Neuronal stem cell (in vitro differentiated cells): ENCODE measurements at regions not wholly inside any gene's neighbourhood (a gene's known extent, or its start where the extent isn't known, plus 50 kb on each side); places are given as distances from the start of the nearest gene placed in this dataset.
"Not testable (repeated sequence)": the region's sequence is repeated elsewhere in the genome, so short reads cannot be mapped to it uniquely, and the experiment has no call there.

Source experiments
- DNase-seq: peaks from one replicate; pipeline ENCODE4 v3.0.0-alpha.2; 2013; ENCODE audit warnings: low spot score
- H2AFZ ChIP-seq: one replicate; pipeline ENCODE4 v1.6.1; 2013; ENCODE audit warnings: mild to moderate bottlenecking, low read length, inconsistent platforms
- H2AK5ac ChIP-seq: 2 replicates; pipeline ENCODE4 v1.6.1; 2013; ENCODE audit warnings: low read depth, mild to moderate bottlenecking, inconsistent platforms, low read length, moderate library complexity, mixed read lengths
- H2BK120ac ChIP-seq: 2 replicates; pipeline ENCODE4 v1.6.1; 2013; ENCODE audit warnings: low read depth, mild to moderate bottlenecking, inconsistent platforms, low read length, moderate library complexity, mixed read lengths
- H2BK12ac ChIP-seq: one replicate; pipeline ENCODE4 v1.6.1; 2013; ENCODE audit warnings: low read length, inconsistent platforms
- H2BK15ac ChIP-seq: 2 replicates; pipeline ENCODE4 v1.6.1; 2013; ENCODE audit warnings: mild to moderate bottlenecking, low read length, inconsistent platforms, mixed read lengths
- H2BK5ac ChIP-seq: one replicate; pipeline ENCODE4 v1.6.1; 2013; ENCODE audit warnings: inconsistent platforms, mild to moderate bottlenecking, low read length, moderate library complexity
- H3K14ac ChIP-seq: one replicate; pipeline ENCODE4 v1.6.1; 2013; ENCODE audit warnings: low read length, inconsistent platforms
- H3K18ac ChIP-seq: 2 replicates; pipeline ENCODE4 v1.6.1; 2013; ENCODE audit warnings: low read length, inconsistent platforms
- H3K23ac ChIP-seq: 2 replicates; pipeline ENCODE4 v1.6.1; 2013; ENCODE audit warnings: low read depth, mild to moderate bottlenecking, mixed read lengths, low read length, inconsistent platforms; ENCODE audit not compliant: poor library complexity
- H3K27ac ChIP-seq: replicated peaks from 3 replicates; pipeline ENCODE4 v1.5.1; 2013; ENCODE audit warnings: low read length, inconsistent platforms
- H3K27me3 ChIP-seq, 3 experiments: 2 replicates each; pipeline ENCODE4 v1.6.1; 2013; ENCODE audit warnings: low read length in 3 of 3, mild to moderate bottlenecking in 2 of 3, inconsistent platforms in 1 of 3, low read depth in 1 of 3, mixed read lengths in 1 of 3, moderate library complexity in 1 of 3; ENCODE audit not compliant: control insufficient read depth in 3 of 3, insufficient read depth in 3 of 3
- H3K36me3 ChIP-seq, 2 donors: replicated peaks in 1 of 2; 2 replicates each; pipeline ENCODE4 v1.6.1; 2013; ENCODE audit warnings: low read length in 2 of 2; ENCODE audit not compliant: control insufficient read depth in 2 of 2, insufficient read depth in 2 of 2
- H3K4ac ChIP-seq: 2 replicates; pipeline ENCODE4 v1.6.1; 2013; ENCODE audit warnings: inconsistent platforms, mild to moderate bottlenecking, low read length, moderate library complexity
- H3K4me1 ChIP-seq, 2 donors: 1 replicate in 1 of 2; 2 replicates in 1 of 2; pipeline ENCODE4 v1.6.1; 2013; ENCODE audit warnings: low read length in 2 of 2, low read depth in 1 of 2; ENCODE audit not compliant: control insufficient read depth in 2 of 2, insufficient read depth in 1 of 2
- H3K4me2 ChIP-seq: one replicate; pipeline ENCODE4 v1.6.1; 2013; ENCODE audit warnings: mild to moderate bottlenecking, low read length, inconsistent platforms; ENCODE audit not compliant: insufficient read depth, poor library complexity, severe bottlenecking
- H3K4me3 ChIP-seq, 2 donors: 2 replicates each; pipeline ENCODE4 v1.5.1; 2013; ENCODE audit warnings: low read length in 2 of 2, mild to moderate bottlenecking in 2 of 2, inconsistent platforms in 1 of 2, moderate library complexity in 1 of 2
- H3K79me1 ChIP-seq: one replicate; pipeline ENCODE4 v1.6.1; 2013; ENCODE audit warnings: low read depth, mild to moderate bottlenecking, inconsistent platforms, low read length, moderate library complexity
- H3K9ac ChIP-seq: one replicate; pipeline ENCODE4 v1.6.1; 2013; ENCODE audit warnings: mild to moderate bottlenecking, low read depth, low read length, inconsistent platforms; ENCODE audit not compliant: poor library complexity
- H3K9me3 ChIP-seq, 2 donors: replicated peaks in 1 of 2; 2 replicates each; pipeline versions ENCODE3 to v1.6.1; 2013; ENCODE audit warnings: low read length in 2 of 2, mild to moderate bottlenecking in 2 of 2, inconsistent platforms in 1 of 2, low read depth in 1 of 2, mixed read lengths in 1 of 2, moderate library complexity in 1 of 2; ENCODE audit not compliant: control insufficient read depth in 2 of 2, insufficient read depth in 1 of 2
- H4K8ac ChIP-seq: one replicate; pipeline ENCODE4 v1.6.1; 2013; ENCODE audit warnings: low read depth, mild to moderate bottlenecking, inconsistent platforms, low read length, moderate library complexity
- H4K91ac ChIP-seq: one replicate; pipeline ENCODE4 v1.6.1; 2013; ENCODE audit warnings: low read length, low read depth, mild to moderate bottlenecking, inconsistent platforms; ENCODE audit not compliant: poor library complexity
- WGBS, 2 donors: extraction: QIAGEN DNeasy Blood & Tissue Kit; methylation state at CpG; one replicate each; pipeline ENCODE4 v1.1.7; 2013; ENCODE audit warnings: missing lambda C conversion rate in 2 of 2, mixed read lengths in 1 of 2; ENCODE audit not compliant: insufficient read length in 2 of 2, insufficient replicate concordance in 1 of 2; ENCODE audit errors: extremely low coverage in 2 of 2; 5-methylcytosine and 5-hydroxymethylcytosine counted together

- H3K4me1 ChIP-seq, H3K79me1 ChIP-seq, H4K91ac ChIP-seq, H2AK5ac ChIP-seq, H3K18ac ChIP-seq, H4K8ac ChIP-seq, H3K27me3 ChIP-seq, H3K14ac ChIP-seq, H3K4me2 ChIP-seq, H3K23ac ChIP-seq, H2BK5ac ChIP-seq, H3K9ac ChIP-seq, H3K4me3 ChIP-seq, H3K9me3 ChIP-seq, H2BK15ac ChIP-seq, H3K36me3 ChIP-seq, H2BK120ac ChIP-seq, H3K4ac ChIP-seq, H3K27ac ChIP-seq, H2BK12ac ChIP-seq, H2AFZ ChIP-seq, DNase-seq: not testable (repeated sequence)
Measured at GRCh38 chr5:34128890-34129289, 85.9 kb upstream of the C1QTNF3 start.

- not testable (repeated sequence) for H3K4me1 ChIP-seq, H2BK12ac ChIP-seq, H3K4me3 ChIP-seq, H3K9me3 ChIP-seq, H2AFZ ChIP-seq, H3K9ac ChIP-seq, H3K36me3 ChIP-seq, H2BK15ac ChIP-seq, H3K18ac ChIP-seq, H4K91ac ChIP-seq, H3K23ac ChIP-seq, H2AK5ac ChIP-seq, H2BK5ac ChIP-seq, H3K14ac ChIP-seq, H3K27me3 ChIP-seq, H2BK120ac ChIP-seq, H3K79me1 ChIP-seq, DNase-seq, H3K27ac ChIP-seq, H3K4me2 ChIP-seq, H4K8ac ChIP-seq, H3K4ac ChIP-seq
- WGBS, 2 donors, result no CpG with 5 or more reads among the region's 4 CpGs
Measured at GRCh38 chr5:34154988-34155387, 112.0 kb upstream of the C1QTNF3 start.

- no CpG with 5 or more reads among the region's 4 CpGs for WGBS, 2 donors
- not testable (repeated sequence) for H3K79me1 ChIP-seq, H3K4me1 ChIP-seq, H3K4me3 ChIP-seq, H3K27ac ChIP-seq, H3K36me3 ChIP-seq, H3K4ac ChIP-seq, H4K8ac ChIP-seq, H2AK5ac ChIP-seq, H3K27me3 ChIP-seq, H2BK15ac ChIP-seq, H3K4me2 ChIP-seq, H3K18ac ChIP-seq, H2AFZ ChIP-seq, H2BK5ac ChIP-seq, H3K14ac ChIP-seq, DNase-seq, H2BK12ac ChIP-seq, H3K23ac ChIP-seq, H3K9me3 ChIP-seq, H3K9ac ChIP-seq, H2BK120ac ChIP-seq, H4K91ac ChIP-seq
Measured at GRCh38 chr5:34156703-34157414, 113.8 kb upstream of the C1QTNF3 start.

- H3K4me1 ChIP-seq, H3K14ac ChIP-seq, H4K8ac ChIP-seq, H3K9me3 ChIP-seq, H3K27ac ChIP-seq, H3K79me1 ChIP-seq, H2AK5ac ChIP-seq, H3K4me3 ChIP-seq, H2BK12ac ChIP-seq, H3K4me2 ChIP-seq, DNase-seq, H3K36me3 ChIP-seq, H2AFZ ChIP-seq, H3K23ac ChIP-seq, H2BK5ac ChIP-seq, H3K9ac ChIP-seq, H2BK120ac ChIP-seq, H2BK15ac ChIP-seq, H4K91ac ChIP-seq, H3K4ac ChIP-seq, H3K27me3 ChIP-seq, H3K18ac ChIP-seq: not testable (repeated sequence)
- no CpG with 5 or more reads among the region's 4 CpGs for WGBS, 2 donors
Measured at GRCh38 chr5:34160904-34161303, 117.9 kb upstream of the C1QTNF3 start.
